Activated CD4-positive, alpha-beta T cell treated with anti-CD3 and anti-CD28 coated beads, Interleukin-2, amount 10 ng/mL, durations not matched to agents 7 days and 5 days (primary cell): ENCODE measurements at regions not wholly inside any gene's neighbourhood (a gene's known extent, or its start where the extent isn't known, plus 50 kb on each side); places are given as distances from the start of the nearest gene placed in this dataset.

ENCODE experiments used
- CTCF ChIA-PET: fragments of 350-600 bp; sonication (Branson Sonifier 250); formaldehyde crosslinking; loops from one replicate; lab custom pipeline; 2021; ENCODE audit warnings: antibody characterized with exemption; lab: Charles Lee
- POLR2A ChIA-PET: fragments of 350-600 bp; sonication (Branson Sonifier 250); formaldehyde crosslinking; loops from one replicate; lab custom pipeline; 2021; ENCODE audit warnings: antibody characterized with exemption; lab: Charles Lee
- DNase-seq: peaks from one replicate; pipeline ENCODE4 v3.0.0-alpha.2; 2020
- H3K27ac Mint-ChIP-seq: one replicate; pipeline ENCODE4 v1.8.0; 2021; ENCODE audit warnings: mild to moderate bottlenecking, moderate library complexity, mixed read lengths
- H3K27me3 Mint-ChIP-seq: one replicate; pipeline ENCODE4 v1.8.0; 2021; ENCODE audit warnings: mixed read lengths
- H3K36me3 Mint-ChIP-seq: one replicate; pipeline ENCODE4 v1.8.0; 2021; ENCODE audit warnings: low read depth, mixed read lengths
- H3K4me1 Mint-ChIP-seq: one replicate; pipeline ENCODE4 v1.8.0; 2021; ENCODE audit warnings: mixed read lengths
- H3K4me3 Mint-ChIP-seq: one replicate; pipeline ENCODE4 v1.8.0; 2021; ENCODE audit warnings: mild to moderate bottlenecking, moderate library complexity, mixed read lengths
- H3K9me3 Mint-ChIP-seq: one replicate; pipeline ENCODE4 v1.8.0; 2021; ENCODE audit warnings: mixed read lengths

DNA sequence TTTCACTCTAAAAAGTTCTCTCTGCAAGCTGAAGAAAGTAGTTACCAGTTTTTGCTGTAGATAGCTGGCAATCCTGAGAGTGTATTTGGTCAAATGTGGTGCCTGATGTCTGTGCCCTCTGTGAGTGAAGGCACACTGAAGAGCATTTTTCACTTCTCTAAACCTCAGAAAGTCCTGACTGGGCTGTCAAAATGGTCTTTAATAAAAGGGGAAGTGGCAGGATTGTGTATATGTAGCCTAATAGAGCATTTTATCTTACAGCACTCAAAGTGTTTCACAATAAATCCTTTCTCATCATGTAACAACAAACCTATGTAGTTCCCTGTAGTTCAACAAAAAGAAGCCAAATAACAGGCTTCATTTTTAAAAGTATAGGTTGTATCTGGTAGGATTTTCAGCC is 1552.3 kb upstream of the SLC39A10 start:
- Mint-ChIP-seq H3K27ac (no peak overlapping the region), H3K36me3 (no peaks in the 10 kb centered on the region), H3K4me1 (no peaks in the 10 kb centered on the region), H3K27me3 (no peaks in the 10 kb centered on the region), H3K4me3 (no peak overlapping the region), H3K9me3 (no peaks in the 10 kb centered on the region)
- ChIA-PET POLR2A (no interaction called here), CTCF (no interaction called here)
- no peak for DNase-seq

GRCh38 chr2:194103941-194104659 is 1552.9 kb upstream of the SLC39A10 start:
- Mint-ChIP-seq H3K27me3 (no peaks in the 10 kb centered on the region), H3K4me1 (no peaks in the 10 kb centered on the region), H3K36me3 (no peaks in the 10 kb centered on the region), H3K27ac (no peak overlapping the region), H3K9me3 (no peaks in the 10 kb centered on the region), H3K4me3 (no peak overlapping the region)
- no peak for DNase-seq
- ChIA-PET POLR2A (no interaction called here), CTCF (no interaction called here)

- no peaks in the 10 kb centered on the region for H3K4me1 Mint-ChIP-seq
- no peak overlapping the region for H3K27ac Mint-ChIP-seq
- no peaks in the 10 kb centered on the region for H3K27me3 Mint-ChIP-seq
- ChIA-PET POLR2A (no interaction called here), CTCF (no interaction called here)
- DNase-seq = no peak
- no peaks in the 10 kb centered on the region for H3K9me3 Mint-ChIP-seq
- no peaks in the 10 kb centered on the region for H3K36me3 Mint-ChIP-seq
- no peak overlapping the region for H3K4me3 Mint-ChIP-seq
Observed at GRCh38 chr2:194102546-194102945, 1554.5 kb upstream of the SLC39A10 start.

GRCh38 chr2:194100201-194100600 is 1556.8 kb upstream of the SLC39A10 start:
- H3K9me3 Mint-ChIP-seq = no peaks in the 10 kb centered on the region
- no peak overlapping the region for H3K27ac Mint-ChIP-seq
- H3K4me3 Mint-ChIP-seq = no peak overlapping the region
- ChIA-PET POLR2A (no interaction called here), CTCF (no interaction called here)
- H3K36me3 Mint-ChIP-seq = no peaks in the 10 kb centered on the region
- no peak for DNase-seq
- no peaks in the 10 kb centered on the region for H3K4me1 Mint-ChIP-seq
- no peaks in the 10 kb centered on the region for H3K27me3 Mint-ChIP-seq

- Mint-ChIP-seq H3K36me3 (no peaks in the 10 kb centered on the region), H3K4me1 (no peaks in the 10 kb centered on the region), H3K27me3 (no peaks in the 10 kb centered on the region), H3K27ac (no peak overlapping the region), H3K4me3 (no peak overlapping the region), H3K9me3 (no peaks in the 10 kb centered on the region)
- POLR2A ChIA-PET = no interaction called here
- CTCF ChIA-PET = no interaction called here
- DNase-seq = no peak
Observed at GRCh38 chr2:194096402-194096801, 1560.6 kb upstream of the SLC39A10 start.

- H3K9me3 Mint-ChIP-seq = no peaks in the 10 kb centered on the region
- H3K27ac Mint-ChIP-seq = no peak overlapping the region
- DNase-seq = no peak
- no peaks in the 10 kb centered on the region for H3K36me3 Mint-ChIP-seq
- H3K4me3 Mint-ChIP-seq = no peak overlapping the region
- POLR2A ChIA-PET = no interaction called here
- H3K27me3 Mint-ChIP-seq = no peaks in the 10 kb centered on the region
- H3K4me1 Mint-ChIP-seq = no peaks in the 10 kb centered on the region
- CTCF ChIA-PET = no interaction called here
Observed at GRCh38 chr2:194095359-194095758, 1561.7 kb upstream of the SLC39A10 start.

DNA sequence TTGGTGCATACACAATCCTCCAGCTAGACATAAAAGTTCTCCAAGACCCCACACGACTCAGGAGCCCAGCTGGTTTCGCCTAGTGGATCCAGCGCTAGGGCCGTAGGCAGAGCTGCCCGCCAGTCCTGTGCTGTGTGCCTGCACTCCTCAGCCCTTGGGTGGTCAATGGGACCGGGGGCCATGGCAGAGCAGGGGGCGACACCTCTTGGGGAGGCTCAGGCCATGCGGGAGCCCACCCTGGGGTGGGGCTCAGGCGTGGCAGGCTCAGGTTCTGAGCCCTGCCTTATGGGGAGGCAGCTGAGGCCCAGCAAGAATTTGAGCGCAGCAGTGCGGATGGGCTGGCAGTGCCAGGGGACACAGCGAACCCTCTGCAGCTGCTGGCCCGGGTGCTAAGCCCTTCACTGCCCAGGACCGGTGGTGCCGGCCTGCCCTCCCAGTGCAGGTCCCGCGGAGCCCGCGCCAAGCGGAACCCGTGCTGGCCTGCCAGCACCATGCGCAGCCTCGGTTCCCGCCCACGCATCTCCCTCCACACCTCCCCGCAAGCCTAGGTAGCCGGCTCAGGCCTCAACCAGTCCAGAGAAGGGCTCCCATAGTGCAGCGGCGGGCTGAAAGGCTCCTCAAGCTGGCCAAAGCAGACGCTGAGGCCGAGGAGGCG is 1566.6 kb upstream of the SLC39A10 start:
- Mint-ChIP-seq H3K27me3 (no peaks in the 10 kb centered on the region), H3K4me3 (no peak overlapping the region), H3K27ac (no peak overlapping the region), H3K4me1 (no peaks in the 10 kb centered on the region), H3K36me3 (no peaks in the 10 kb centered on the region), H3K9me3 (no peaks in the 10 kb centered on the region)
- no peak for DNase-seq
- POLR2A ChIA-PET = no interaction called here
- CTCF ChIA-PET = no interaction called here

DNA sequence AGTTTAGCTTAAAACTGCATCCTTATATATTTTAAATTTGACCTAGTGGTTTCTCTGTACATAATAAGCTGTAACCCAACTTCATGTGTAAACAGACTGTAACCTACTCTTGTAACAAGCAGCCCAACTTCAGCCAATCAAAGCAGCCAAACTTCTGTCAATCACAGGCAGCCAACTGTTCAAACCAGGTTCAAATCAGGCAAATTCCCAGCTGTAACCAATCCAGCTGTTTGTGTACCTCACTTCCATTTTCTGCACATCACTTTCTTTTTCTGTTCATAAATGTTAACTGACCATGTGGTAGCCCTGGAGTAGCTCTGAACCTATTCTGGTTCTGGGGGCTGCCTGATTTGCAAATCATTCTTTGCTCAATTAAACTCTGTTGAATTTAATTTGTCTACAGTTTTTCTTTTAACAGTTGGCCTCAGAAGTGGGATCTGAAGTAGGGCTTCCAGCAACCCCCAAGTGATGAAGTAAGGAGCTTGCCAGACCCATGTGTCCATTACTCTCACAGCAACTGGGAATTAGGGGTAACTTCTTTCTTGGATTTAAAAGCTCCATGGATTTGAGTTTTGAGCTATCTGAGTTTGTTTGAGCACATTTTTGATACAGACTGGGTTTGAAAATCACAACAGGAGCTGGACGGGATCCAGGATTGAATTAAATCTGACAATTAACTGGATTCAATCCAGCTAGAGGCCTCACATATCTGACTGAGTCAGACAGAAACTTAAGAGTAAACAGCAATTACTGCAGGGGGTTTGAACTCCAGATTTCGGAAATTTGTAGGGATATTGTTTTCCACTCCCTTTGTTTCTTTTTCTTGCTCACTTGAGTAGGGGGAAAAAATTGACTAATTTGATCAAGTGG is 1569.7 kb upstream of the SLC39A10 start:
- Mint-ChIP-seq H3K4me3 (no peak overlapping the region), H3K36me3 (no peaks in the 10 kb centered on the region), H3K27me3 (no peaks in the 10 kb centered on the region), H3K4me1 (no peaks in the 10 kb centered on the region), H3K27ac (no peak overlapping the region), H3K9me3 (no peaks in the 10 kb centered on the region)
- CTCF ChIA-PET = interaction anchor here (1.0 kb wide), 1 partner anchor 245 kb away, joined by 3 read pairs; no protein-coding TSS in a partner anchor
- POLR2A ChIA-PET = no interaction called here
- no peak for DNase-seq

DNA sequence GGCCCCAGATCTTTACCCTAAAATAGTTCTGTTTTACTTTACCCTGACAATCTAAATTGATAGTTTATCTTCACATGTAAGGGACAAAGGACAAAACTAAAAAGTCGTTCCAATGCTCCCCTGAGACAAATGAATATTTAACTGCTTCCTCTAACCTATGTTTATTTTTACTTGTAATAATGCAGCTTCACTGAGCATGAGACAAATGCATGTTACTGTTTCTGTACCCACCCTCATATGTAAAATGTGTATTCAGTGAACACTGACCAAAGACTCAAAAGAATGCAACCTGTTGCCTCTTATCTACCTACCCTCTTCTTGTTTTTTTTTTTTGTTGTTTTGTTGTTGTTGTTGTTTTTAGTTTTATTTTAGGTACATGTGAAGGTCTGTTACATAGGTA is 1570.9 kb upstream of the SLC39A10 start:
- Mint-ChIP-seq H3K27me3 (no peaks in the 10 kb centered on the region), H3K4me3 (no peak overlapping the region), H3K36me3 (no peaks in the 10 kb centered on the region), H3K9me3 (no peaks in the 10 kb centered on the region), H3K4me1 (no peaks in the 10 kb centered on the region), H3K27ac (no peak overlapping the region)
- POLR2A ChIA-PET = no interaction called here
- no peak for DNase-seq
- CTCF ChIA-PET = no interaction called here

- no peaks in the 10 kb centered on the region for H3K36me3 Mint-ChIP-seq
- no peak overlapping the region for H3K4me3 Mint-ChIP-seq
- H3K9me3 Mint-ChIP-seq = no peaks in the 10 kb centered on the region
- H3K27me3 Mint-ChIP-seq = no peaks in the 10 kb centered on the region
- ChIA-PET POLR2A (no interaction called here), CTCF (no interaction called here)
- no peaks in the 10 kb centered on the region for H3K4me1 Mint-ChIP-seq
- H3K27ac Mint-ChIP-seq = no peak overlapping the region
- DNase-seq = no peak
Observed at GRCh38 chr2:194079989-194080388, 1577.0 kb upstream of the SLC39A10 start.

DNA sequence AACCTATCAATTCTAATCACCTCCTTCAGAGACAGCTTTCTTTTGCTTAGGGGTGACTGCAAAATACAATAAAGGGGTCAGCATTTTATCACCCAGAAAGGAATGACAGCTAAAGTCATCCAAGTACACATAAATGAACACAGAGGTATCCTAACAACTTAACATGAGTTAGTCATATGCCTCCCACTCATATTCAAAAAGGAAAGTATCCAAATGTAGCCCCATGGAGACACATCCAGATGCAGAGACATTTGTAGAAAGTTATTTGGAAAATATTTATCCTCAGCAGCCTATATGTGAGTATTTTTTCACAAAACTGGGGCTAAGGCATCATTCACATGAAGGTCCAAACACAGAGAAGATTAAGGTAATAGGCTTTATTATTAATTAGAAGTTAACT is 1579.7 kb upstream of the SLC39A10 start:
- no peak for DNase-seq
- no peaks in the 10 kb centered on the region for H3K27me3 Mint-ChIP-seq
- ChIA-PET CTCF (no interaction called here), POLR2A (no interaction called here)
- H3K4me3 Mint-ChIP-seq = no peak overlapping the region
- no peak overlapping the region for H3K27ac Mint-ChIP-seq
- no peaks in the 10 kb centered on the region for H3K4me1 Mint-ChIP-seq
- H3K36me3 Mint-ChIP-seq = no peaks in the 10 kb centered on the region
- H3K9me3 Mint-ChIP-seq = no peaks in the 10 kb centered on the region

DNA sequence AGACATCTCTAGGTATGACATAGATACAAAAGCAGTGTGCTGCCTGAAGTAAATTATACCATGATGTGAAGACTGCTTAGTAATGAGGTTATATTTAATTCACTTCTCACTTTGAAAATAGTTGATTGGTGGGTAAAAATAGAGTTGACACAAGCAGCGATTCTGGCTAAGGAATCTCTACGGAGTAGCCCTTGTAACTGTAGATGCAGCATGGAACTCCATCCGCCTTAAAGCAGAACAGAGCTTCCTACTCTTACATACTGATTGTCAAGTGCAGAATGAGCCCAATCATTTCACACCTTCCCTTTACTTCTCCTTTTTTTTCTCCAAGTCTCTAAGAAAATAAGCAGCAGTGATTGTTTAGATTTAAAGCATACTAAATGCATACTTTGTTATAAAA is 1594.6 kb upstream of the SLC39A10 start:
- Mint-ChIP-seq H3K4me1 (no peaks in the 10 kb centered on the region), H3K9me3 (no peaks in the 10 kb centered on the region), H3K4me3 (no peak overlapping the region), H3K36me3 (no peaks in the 10 kb centered on the region), H3K27me3 (no peaks in the 10 kb centered on the region), H3K27ac (no peak overlapping the region)
- no peak for DNase-seq
- POLR2A ChIA-PET = no interaction called here
- CTCF ChIA-PET = no interaction called here

DNA sequence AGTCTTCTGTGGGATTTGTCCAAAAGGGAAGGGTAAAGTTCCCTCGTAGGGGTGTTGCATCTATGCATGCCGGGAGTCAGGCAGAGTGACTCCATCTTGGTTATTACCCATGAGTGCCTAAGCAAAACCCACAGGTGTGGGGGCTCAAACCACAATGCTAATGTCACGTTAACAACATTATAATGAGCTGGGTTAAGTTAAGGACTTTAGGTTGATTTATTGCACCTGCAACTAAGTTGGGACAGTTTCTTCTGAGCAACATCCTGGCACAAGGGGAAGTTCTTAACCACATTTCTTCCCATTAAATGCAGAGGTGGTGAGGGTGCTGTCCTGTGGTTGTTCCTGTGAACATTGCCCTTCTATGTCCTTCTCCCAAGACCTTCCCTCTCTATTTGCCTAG is 1596.8 kb upstream of the SLC39A10 start:
- ChIA-PET CTCF (no interaction called here), POLR2A (no interaction called here)
- Mint-ChIP-seq H3K27me3 (no peaks in the 10 kb centered on the region), H3K36me3 (no peaks in the 10 kb centered on the region), H3K4me1 (no peaks in the 10 kb centered on the region), H3K9me3 (no peaks in the 10 kb centered on the region), H3K27ac (no peak overlapping the region), H3K4me3 (no peak overlapping the region)
- DNase-seq = no peak
